K562 (cell line): ENCODE measurements at regions not wholly inside any gene's neighbourhood (a gene's known extent, or its start where the extent isn't known, plus 50 kb on each side); places are given as distances from the start of the nearest gene placed in this dataset.

Experiments
- ATAC-seq: fragments of 200-7000 bp; cut with Tn5 transposase; 3 replicates; pipeline ENCODE4 v1.9.1; 2020; ENCODE audit warnings: moderate library complexity
- BruUV-seq: library from RNA; stranded (reverse); fragments of 400-500 nt; replicated peaks from 2 replicates; lab custom pipeline; 2021; lab: Mats Ljungman, UMichigan
- CTCF ChIA-PET: fragments of 300-600 bp; formaldehyde crosslinking; extraction: SDS; loops from one replicate; lab custom pipeline; 2021; ENCODE audit warnings: low intra/inter-chr PET ratio; lab: Yijun Ruan, JAX
- POLR2A ChIA-PET: fragments of 300-600, 350-650 bp; sonication (Branson Sonifier 250); formaldehyde crosslinking; extraction: SDS; loops from one replicate; lab custom pipeline; 2021; ENCODE audit warnings: antibody characterized with exemption, inconsistent platforms; lab: Yijun Ruan, JAX
- DNase-seq, 4 experiments: peaks; one replicate each; pipeline versions ENCODE4 v3.0.0 to v3.0.0-alpha.2; 2011 to 2018; ENCODE audit warnings: low spot score in 3 of 4, mixed read lengths in 3 of 4; ENCODE audit errors: extremely low read depth in 1 of 4
- FAIRE-seq: peaks from 2 replicates; lab custom pipeline; 2011; peaks lifted over from hg19 to GRCh38; lab: Jason Lieb, UNC
- H2AFZ ChIP-seq: 2 replicates; pipeline ENCODE4 v1.6.0; 2011; ENCODE audit warnings: low read depth, low read length, control low read depth, inconsistent platforms
- H3K27ac ChIP-seq: fragments of 200-600 bp; 3 replicates; pipeline ENCODE4 v1.8.0; 2011; ENCODE audit warnings: low read depth, mild to moderate bottlenecking, control low read depth, inconsistent platforms, low read length, moderate library complexity, mixed read lengths; ENCODE audit errors: extremely low read depth
- H3K27me3 ChIP-seq, 2 experiments: fragments of 300-600 bp in 1 of 2; 2 replicates in 1 of 2; 3 replicates in 1 of 2; pipeline versions ENCODE4 v1.6.0 to v1.8.0; 2011; ENCODE audit warnings: inconsistent platforms in 2 of 2, low read length in 2 of 2, mild to moderate bottlenecking in 1 of 2, mixed read lengths in 1 of 2, moderate library complexity in 1 of 2; ENCODE audit not compliant: control insufficient read depth in 2 of 2, insufficient read depth in 2 of 2
- H3K36me3 ChIP-seq: fragments of 300-600 bp; 3 replicates; pipeline ENCODE4 v1.8.0; 2011; ENCODE audit warnings: mild to moderate bottlenecking, low read length, inconsistent platforms; ENCODE audit not compliant: control insufficient read depth, insufficient read depth
- H3K4me1 ChIP-seq, 2 experiments: fragments of 200-600 bp in 1 of 2; replicated peaks in 1 of 2; 2 replicates in 1 of 2; 3 replicates in 1 of 2; pipeline versions ENCODE4 v1.5.1 to v1.8.0; 2011; ENCODE audit warnings: inconsistent platforms in 2 of 2, low read length in 2 of 2, mild to moderate bottlenecking in 1 of 2, mixed read lengths in 1 of 2, moderate library complexity in 1 of 2; ENCODE audit not compliant: control insufficient read depth in 2 of 2, insufficient read depth in 2 of 2
- H3K4me2 ChIP-seq: 2 replicates; pipeline ENCODE4 v1.6.1; 2011; ENCODE audit warnings: low read length, control low read depth, inconsistent platforms, mixed read lengths; ENCODE audit not compliant: insufficient read depth
- H3K4me3 ChIP-seq: fragments of 200-600 bp; sonication (generic), shearing (Covaris generic); 2 replicates; pipeline ENCODE4 v1.5.1; 2016; ENCODE audit warnings: control low read depth, inconsistent platforms
- H3K79me2 ChIP-seq: fragments of 200-600 bp; 3 replicates; pipeline ENCODE4 v1.8.0; 2011; ENCODE audit warnings: low read length, inconsistent platforms; ENCODE audit not compliant: control insufficient read depth, insufficient read depth
- H3K9ac ChIP-seq, 2 experiments: 2 replicates each; pipeline versions ENCODE4 v1.6.0 to v1.6.1; 2011; ENCODE audit warnings: low read depth in 2 of 2, low read length in 2 of 2, control low read depth in 1 of 2, inconsistent platforms in 1 of 2, mild to moderate bottlenecking in 1 of 2, mixed read lengths in 1 of 2; ENCODE audit not compliant: insufficient read depth in 1 of 2
- H3K9me1 ChIP-seq: one replicate; pipeline ENCODE4 v1.6.0; 2011; ENCODE audit warnings: inconsistent platforms, mild to moderate bottlenecking, low read length, moderate library complexity; ENCODE audit not compliant: control insufficient read depth, insufficient read depth
- H3K9me3 ChIP-seq: replicated peaks from 2 replicates; pipeline ENCODE4 v1.5.1; 2011; ENCODE audit warnings: low read depth, low read length, inconsistent platforms; ENCODE audit not compliant: control insufficient read depth, insufficient read depth
- H4K20me1 ChIP-seq: replicated peaks from 2 replicates; pipeline ENCODE4 v1.6.1; 2011; ENCODE audit warnings: low read length, inconsistent platforms, mixed read lengths; ENCODE audit not compliant: control insufficient read depth, insufficient read depth
- CREBBP ChIP-seq: IDR thresholded peaks from one replicate; pipeline ENCODE4 v1.6.1; 2012; ENCODE audit warnings: low read depth, mild to moderate bottlenecking, control low read depth, inconsistent platforms, low read length
- EHMT2 ChIP-seq: fragments of 450-650 bp; IDR thresholded peaks from 2 replicates; pipeline ENCODE4 v1.6.1; 2018; ENCODE audit warnings: antibody characterized with exemption
- ETV6 ChIP-seq, 3 experiments: fragments of 150-350 bp in 1 of 3; sonication (generic) in 1 of 3; formaldehyde crosslinking in 1 of 3; IDR thresholded peaks; 2 replicates each; pipeline versions ENCODE4 v1.6.1 to v1.8.0; 2014 to 2022; ENCODE audit warnings: borderline replicate concordance in 2 of 3, low read depth in 2 of 3, antibody characterized with exemption in 1 of 3, low read length in 1 of 3, mild to moderate bottlenecking in 1 of 3, missing genetic modification reagents in 1 of 3
- GTF3C2 ChIP-seq: IDR thresholded peaks from 3 replicates; pipeline ENCODE4 v1.6.1; 2011; ENCODE audit warnings: borderline replicate concordance, mild to moderate bottlenecking, moderate library complexity; ENCODE audit not compliant: insufficient read length; ENCODE audit errors: extremely low read depth
- HCFC1 ChIP-seq: IDR thresholded peaks from 2 replicates; pipeline ENCODE4 v1.6.1; 2012; ENCODE audit warnings: low read depth, low read length, improper control_type of control experiment
- HLTF ChIP-seq: fragments of 450-650 bp; IDR thresholded peaks from 2 replicates; pipeline ENCODE4 v1.6.1; 2016
- IRF9 ChIP-seq: fragments of 450-650 bp; IDR thresholded peaks from 2 replicates; pipeline ENCODE4 v1.6.1; 2016; ENCODE audit warnings: missing biosample characterization, missing genetic modification characterization
- SAFB2 ChIP-seq: fragments of 200-400 bp; formaldehyde crosslinking; IDR thresholded peaks from 2 replicates; pipeline ENCODE4 v1.6.1; 2018; ENCODE audit warnings: borderline replicate concordance, low read length, low read depth, moderate library complexity; ENCODE audit not compliant: severe bottlenecking
- SIN3A ChIP-seq, 2 experiments: fragments of 150-350 bp in 1 of 2; IDR thresholded peaks; 2 replicates each; pipeline ENCODE4 v1.6.1; 2011 to 2016; ENCODE audit warnings: borderline replicate concordance in 2 of 2, low read depth in 2 of 2, low read length in 2 of 2, mild to moderate bottlenecking in 2 of 2, moderate library complexity in 2 of 2; ENCODE audit not compliant: control insufficient read depth in 1 of 2
- SMAD1 ChIP-seq: fragments of 150-350 bp; IDR thresholded peaks from 2 replicates; pipeline ENCODE4 v1.6.1; 2014; ENCODE audit warnings: low read length, low read depth; ENCODE audit not compliant: partially characterized antibody
- THRB ChIP-seq: fragments of 450-650 bp; formaldehyde crosslinking; conservative IDR thresholded peaks from 2 replicates; pipeline ENCODE4 v1.4.0; 2022; ENCODE audit warnings: mild to moderate bottlenecking, missing genetic modification characterization
- ZNF124 ChIP-seq: sonication (generic); formaldehyde crosslinking; IDR thresholded peaks from 2 replicates; pipeline ENCODE4 v1.8.1; 2022; ENCODE audit warnings: missing genetic modification reagents
- ZNF277 ChIP-seq: fragments of 250-450 bp; sonication (Bioruptor Pico); IDR thresholded peaks from 2 replicates; pipeline ENCODE4 v1.8.0; 2022; ENCODE audit warnings: inconsistent platforms, mild to moderate bottlenecking, moderate library complexity, borderline replicate concordance
- WGBS: fragments of 100-300 bp; shearing (Covaris generic); methylation state at CpG from one replicate; pipeline ENCODE4 v1.1.6; 2016; ENCODE audit warnings: low coverage, mixed read lengths; ENCODE audit not compliant: insufficient coverage; ENCODE audit errors: missing lambda C conversion rate; 5-methylcytosine and 5-hydroxymethylcytosine counted together
- in situ Hi-C: fragments of 300-500 bp; cut with MboI; formaldehyde crosslinking; loops from 4 replicates; pipeline ENCODE4 v1.15.0; 2018; ENCODE audit warnings: inconsistent platforms, mixed read lengths
- intact Hi-C: fragments of 100-400 bp; cut with micrococcal nuclease; formaldehyde crosslinking; loops from 2 replicates; pipeline ENCODE4 v1.14.2; 2022

DNA sequence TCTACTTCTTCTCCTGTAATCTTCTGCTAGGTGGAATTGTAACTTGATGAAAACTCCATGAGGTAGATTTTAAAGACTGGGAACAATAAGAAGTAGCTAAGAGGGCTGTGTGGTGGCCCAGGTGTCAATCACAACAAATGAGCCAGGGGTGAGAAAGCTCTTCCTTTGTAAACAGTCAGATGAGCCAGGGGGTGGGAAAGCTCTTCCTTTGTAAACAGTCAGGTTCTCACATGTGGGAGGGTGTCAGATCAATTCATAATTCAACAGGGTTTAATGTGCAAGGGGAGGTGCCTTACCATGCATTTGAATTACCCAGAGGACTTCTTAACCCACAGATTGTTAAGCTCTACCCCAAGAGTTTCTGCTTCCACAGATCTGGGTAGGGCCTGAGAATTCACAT, 312.4 kb upstream of the AUTS2 start (continued):
- TF ChIP-seq THRB (no peak), EHMT2 (no peak), SIN3A (IDR thresholded peaks at IDR 0.05; ENCODE audit: borderline replicate concordance in 2 of 2, control insufficient read depth in 1 of 2, low read depth in 2 of 2, low read length in 2 of 2) (no peak), ZNF277 (CRISPR knock-in tag) (no peak), HCFC1 (no peak), SAFB2 (no peak)

DNA sequence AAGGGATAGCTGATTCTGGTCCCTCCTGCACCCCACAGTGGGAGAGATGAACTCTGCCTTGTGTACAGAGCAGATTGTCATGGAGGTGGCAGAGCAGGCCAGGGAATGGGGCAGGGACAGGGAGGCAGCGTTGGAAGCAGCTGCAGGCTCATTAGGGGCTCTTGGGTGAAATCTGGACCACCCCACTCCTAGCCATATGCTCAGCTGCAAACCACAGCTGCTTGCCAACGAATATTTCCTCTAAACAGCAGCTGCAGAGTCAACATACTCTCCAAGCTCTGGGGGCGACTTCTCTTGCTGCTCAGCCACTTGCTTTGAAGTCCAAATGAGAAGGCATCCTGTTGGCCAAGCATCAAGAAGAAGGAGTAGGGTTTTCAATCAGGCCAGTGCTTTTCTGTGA, 302.3 kb upstream of the AUTS2 start:
- Histone ChIP-seq H3K79me2 (no peaks in the 10 kb centered on the region), H3K9ac (no peak overlapping the region), H3K27me3 (no peaks in the 10 kb centered on the region; a peak in 1 of 5 replicates), H2AFZ (no peak overlapping the region), H3K27ac (no peak overlapping the region), H3K4me1 (no peaks in the 10 kb centered on the region), H3K9me3 (no peaks in the 10 kb centered on the region), H3K4me2 (no peak overlapping the region), H4K20me1 (no peaks in the 10 kb centered on the region), H3K36me3 (no peaks in the 10 kb centered on the region), H3K4me3 (no peak overlapping the region), H3K9me1 (no peaks in the 10 kb centered on the region)
- DNase-seq (no peak), ATAC-seq (no peak), FAIRE-seq (no peak)
- BruUV-seq = no TSS peak
- WGBS = 2% methylated on average over 3 of the region's 3 CpGs
- POLR2A ChIA-PET = no interaction called here
- in situ Hi-C loops (no loop called here), intact Hi-C loops (no loop called here)
- CTCF ChIA-PET = no interaction called here
- TF ChIP-seq ZNF124 (CRISPR knock-in tag) (no peak), IRF9 (no peak), SMAD1 (no peak), CREBBP (no peak), HLTF (no peak), ETV6 (IDR thresholded peaks at IDR 0.05; ENCODE audit: borderline replicate concordance in 1 of 2, low read depth in 2 of 2, low read length in 1 of 2) (no peak), ETV6 (CRISPR knock-in tag; IDR thresholded peaks at IDR 0.05; ENCODE audit: borderline replicate concordance) (no peak), GTF3C2 (no peak)
